ENCODE measurements at regions not wholly inside any gene's neighbourhood (a gene's known extent, or its start where the extent isn't known, plus 50 kb on each side); places are given as distances from the start of the nearest gene placed in this dataset.

DNA sequence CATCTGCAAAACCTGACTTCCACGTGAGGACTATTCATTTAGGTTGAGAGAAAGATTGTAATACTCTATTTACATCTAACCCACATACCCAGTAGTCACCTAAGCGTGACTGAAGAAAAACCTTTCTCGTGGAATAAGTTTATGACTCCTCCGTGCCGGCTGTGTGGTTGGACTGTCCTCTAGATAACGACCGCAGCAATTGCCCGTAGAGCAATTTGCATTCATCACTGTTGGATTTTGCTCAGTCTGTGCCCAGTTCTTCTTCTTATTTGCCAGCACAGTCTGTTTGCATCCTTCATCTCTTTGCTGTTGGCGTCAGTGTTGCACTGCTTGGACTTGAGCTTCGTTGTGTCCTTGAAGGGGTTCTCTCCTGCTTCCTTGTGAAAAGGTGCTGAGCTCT lies 131.3 kb downstream of the CYB561 start:
- DNase-seq, result no peak
- 91 to 94% methylated on average over 10 of the region's 10 CpGs for WGBS, 2 donors
- TF ChIP-seq, protein P1, sequence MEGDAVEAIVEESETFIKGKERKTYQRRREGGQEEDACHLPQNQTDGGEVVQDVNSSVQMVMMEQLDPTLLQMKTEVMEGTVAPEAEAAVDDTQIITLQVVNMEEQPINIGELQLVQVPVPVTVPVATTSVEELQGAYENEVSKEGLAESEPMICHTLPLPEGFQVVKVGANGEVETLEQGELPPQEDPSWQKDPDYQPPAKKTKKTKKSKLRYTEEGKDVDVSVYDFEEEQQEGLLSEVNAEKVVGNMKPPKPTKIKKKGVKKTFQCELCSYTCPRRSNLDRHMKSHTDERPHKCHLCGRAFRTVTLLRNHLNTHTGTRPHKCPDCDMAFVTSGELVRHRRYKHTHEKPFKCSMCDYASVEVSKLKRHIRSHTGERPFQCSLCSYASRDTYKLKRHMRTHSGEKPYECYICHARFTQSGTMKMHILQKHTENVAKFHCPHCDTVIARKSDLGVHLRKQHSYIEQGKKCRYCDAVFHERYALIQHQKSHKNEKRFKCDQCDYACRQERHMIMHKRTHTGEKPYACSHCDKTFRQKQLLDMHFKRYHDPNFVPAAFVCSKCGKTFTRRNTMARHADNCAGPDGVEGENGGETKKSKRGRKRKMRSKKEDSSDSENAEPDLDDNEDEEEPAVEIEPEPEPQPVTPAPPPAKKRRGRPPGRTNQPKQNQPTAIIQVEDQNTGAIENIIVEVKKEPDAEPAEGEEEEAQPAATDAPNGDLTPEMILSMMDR (IDR thresholded peaks at IDR 0.05), result no peak
- Histone ChIP-seq H3K9me3 (no peaks in the 10 kb centered on the region), H3K4me3 (no peak overlapping the region), H3K27me3 (no peaks in the 10 kb centered on the region), H3K27ac (no peak overlapping the region), H3K36me3 (peaks cover 0 to 32% (median 0%) of the 10 kb centered on the region in 3 donors), H3K4me1 (no peaks in the 10 kb centered on the region)
- intact Hi-C loops (cut with DNase I), result no loop called here

DNA sequence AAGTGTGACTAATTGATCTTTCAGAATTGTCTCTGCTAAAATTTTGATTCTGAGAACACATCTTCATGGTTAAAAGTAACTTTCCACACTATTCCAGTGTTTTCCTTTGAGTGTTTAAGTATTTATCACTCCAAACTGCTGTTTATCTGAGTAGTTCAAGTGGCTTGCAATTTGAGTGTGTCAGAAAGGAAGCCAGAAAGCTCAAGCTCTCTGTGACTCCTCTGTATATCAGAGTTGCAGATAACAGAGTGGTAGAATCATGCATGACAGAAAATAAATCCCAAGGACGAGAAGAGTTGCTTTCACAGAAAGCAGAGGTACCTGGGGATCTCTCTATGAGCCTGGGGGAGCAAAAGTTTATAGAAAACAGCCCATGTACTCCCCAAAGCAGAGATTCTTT lies 130.0 kb downstream of the CYB561 start:
- 86% methylated on average over 1 of the region's 1 CpG; no CpG with 5 or more reads in 1 of the 2 donors for whole genome bisulfite sequencing, 2 donors
- H3K9me3 ChIP-seq, result no peaks in the 10 kb centered on the region
- H3K4me3 ChIP-seq, result no peak overlapping the region
- H3K36me3 ChIP-seq, result peaks cover 0 to 46% (median 0%) of the 10 kb centered on the region in 3 donors
- TF ChIP-seq, protein P1 (IDR thresholded peaks at IDR 0.05), result no peak
- TF ChIP-seq POLR2A (IDR thresholded peaks at IDR 0.05), result no peak
- H3K4me1 ChIP-seq, result no peaks in the 10 kb centered on the region
- intact Hi-C loops (cut with DNase I), result no loop called here
- H3K27me3 ChIP-seq, result no peaks in the 10 kb centered on the region
- no peak for DNase-seq
- no peak overlapping the region for H3K27ac ChIP-seq

DNA sequence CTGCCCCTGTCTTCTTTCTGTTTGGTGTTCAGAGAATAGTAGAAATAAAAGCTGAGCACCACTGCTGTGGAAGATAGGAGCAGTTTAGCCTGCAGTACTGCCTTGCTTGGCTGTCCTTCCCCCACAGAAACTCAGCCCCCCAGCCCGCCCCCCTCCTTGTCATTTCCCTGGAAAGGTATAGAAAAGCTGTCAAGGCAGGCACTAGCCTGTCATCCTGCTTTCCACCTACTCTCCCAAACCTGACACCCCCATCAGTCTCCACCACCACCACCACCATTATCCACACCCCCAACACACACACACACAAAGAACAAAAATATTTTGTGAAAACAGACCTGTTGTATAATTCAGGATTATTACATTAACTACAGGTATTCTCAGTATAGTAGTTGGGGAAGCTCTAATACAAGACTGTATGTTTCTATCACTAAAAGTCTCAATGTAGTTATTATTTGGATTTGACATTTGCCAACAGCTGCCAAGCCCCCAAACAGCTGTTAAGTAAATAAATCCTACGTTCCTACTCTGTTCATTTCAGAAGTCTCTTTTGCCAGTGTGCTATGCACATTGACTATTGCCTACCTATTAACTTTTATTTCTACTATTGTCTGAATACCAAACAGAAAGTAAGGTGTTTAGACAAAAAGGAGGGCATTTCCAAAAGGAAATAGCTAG lies 128.8 kb downstream of the CYB561 start:
- DNase-seq, result no peak
- Histone ChIP-seq H3K9me3 (no peaks in the 10 kb centered on the region), H3K4me1 (no peaks in the 10 kb centered on the region), H3K36me3 (peaks cover 0 to 54% (median 0%) of the 10 kb centered on the region in 3 donors), H3K4me3 (no peak overlapping the region), H3K27ac (no peak overlapping the region), H3K27me3 (no peaks in the 10 kb centered on the region)
- intact Hi-C loops (cut with DNase I), result no loop called here
- TF ChIP-seq POLR2A (IDR thresholded peaks at IDR 0.05), result no peak
- TF ChIP-seq, protein P1 (IDR thresholded peaks at IDR 0.05), result no peak
- 69 to 80% methylated on average over 1 to 2 of the region's 2 CpGs for WGBS, 2 donors

DNA sequence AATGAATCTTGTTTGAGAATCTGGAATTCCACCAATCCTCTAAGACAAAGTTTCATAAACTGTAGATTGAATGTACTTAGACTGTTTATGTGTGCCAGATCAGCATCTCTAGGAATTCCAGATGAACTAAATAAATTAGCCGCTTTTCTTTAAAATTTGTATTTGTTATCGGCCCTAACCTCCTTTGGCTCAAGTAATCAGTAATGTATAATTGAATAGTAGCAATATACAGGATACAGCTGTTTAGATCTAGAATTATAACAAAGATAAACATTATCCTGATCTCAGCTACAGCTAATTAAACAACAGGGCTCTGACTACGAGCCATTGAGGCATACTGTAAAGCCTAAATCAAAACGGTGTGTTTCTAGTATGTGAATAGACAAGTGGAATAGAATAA lies 120.3 kb downstream of the CYB561 start:
- Histone ChIP-seq H3K27me3 (no peaks in the 10 kb centered on the region), H3K36me3 (peaks cover 0 to 22% (median 0%) of the 10 kb centered on the region in 3 donors), H3K4me1 (no peaks in the 10 kb centered on the region), H3K4me3 (no peak overlapping the region), H3K27ac (no peak overlapping the region), H3K9me3 (no peaks in the 10 kb centered on the region)
- TF ChIP-seq POLR2A (IDR thresholded peaks at IDR 0.05), result no peak
- TF ChIP-seq, protein P1 (IDR thresholded peaks at IDR 0.05), result no peak
- no peak for DNase-seq
- 72 to 84% methylated on average over 4 of the region's 4 CpGs for WGBS, 2 donors
- intact Hi-C loops (cut with DNase I), result no loop called here

DNA sequence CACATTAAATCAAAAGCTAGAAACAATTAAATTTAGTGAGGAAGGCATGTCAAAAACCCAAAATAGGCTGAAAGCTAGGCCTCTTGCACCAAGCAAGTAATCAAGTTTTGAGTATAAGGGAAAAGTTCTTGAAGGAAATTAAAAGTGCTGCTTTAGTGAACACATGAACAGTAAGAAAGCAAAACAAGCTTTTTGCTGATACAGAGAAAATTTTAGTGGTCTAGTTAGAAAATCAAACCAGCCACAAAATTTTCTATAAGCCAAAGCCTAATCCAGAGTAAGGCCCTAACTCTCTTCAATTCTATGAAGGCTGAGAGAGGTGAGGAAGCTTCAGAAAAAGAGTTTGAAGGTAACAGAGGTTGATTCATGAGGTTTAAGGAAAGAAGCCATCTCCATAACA lies 116.2 kb downstream of the CYB561 start:
- TF ChIP-seq POLR2A (IDR thresholded peaks at IDR 0.05), result no peak
- TF ChIP-seq, protein P1 (IDR thresholded peaks at IDR 0.05), result no peak
- Histone ChIP-seq H3K27me3 (no peaks in the 10 kb centered on the region), H3K27ac (no peak overlapping the region), H3K36me3 (peaks cover 0 to 5% (median 0%) of the 10 kb centered on the region in 3 donors), H3K4me3 (no peak overlapping the region), H3K4me1 (peaks cover 0 to under 1% (median 0%) of the 10 kb centered on the region in 3 donors), H3K9me3 (no peaks in the 10 kb centered on the region)
- no peak for DNase-seq
- intact Hi-C loops (cut with DNase I), result no loop called here
